ENCODE measurements at regions not wholly inside any gene's neighbourhood (a gene's known extent, or its start where the extent isn't known, plus 50 kb on each side); places are given as distances from the start of the nearest gene placed in this dataset.

DNA sequence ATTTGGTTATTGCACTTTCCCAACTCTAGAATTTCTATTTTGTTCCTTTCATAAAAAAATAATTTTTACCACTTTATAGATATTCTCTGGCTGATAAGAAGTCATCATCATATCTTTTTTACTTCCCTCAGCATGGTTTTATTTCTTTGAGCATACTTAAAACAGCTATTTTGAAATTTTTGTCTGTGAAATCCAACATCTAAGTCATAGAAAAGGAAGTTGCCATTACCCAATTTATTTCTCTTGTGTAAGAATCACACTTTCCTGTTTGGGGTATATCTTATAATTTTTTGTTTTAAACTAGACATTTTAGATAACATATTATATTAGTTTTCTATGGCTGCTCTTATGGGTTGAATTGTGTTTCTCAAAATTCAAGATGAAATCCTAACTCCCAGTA is 400.2 kb upstream of the OR4E1 start:
- no peak for ATAC-seq
- TF ChIP-seq OSR1 (CRISPR knock-in tag; IDR thresholded peaks at IDR 0.05), result no peak
- TF ChIP-seq, protein P1, sequence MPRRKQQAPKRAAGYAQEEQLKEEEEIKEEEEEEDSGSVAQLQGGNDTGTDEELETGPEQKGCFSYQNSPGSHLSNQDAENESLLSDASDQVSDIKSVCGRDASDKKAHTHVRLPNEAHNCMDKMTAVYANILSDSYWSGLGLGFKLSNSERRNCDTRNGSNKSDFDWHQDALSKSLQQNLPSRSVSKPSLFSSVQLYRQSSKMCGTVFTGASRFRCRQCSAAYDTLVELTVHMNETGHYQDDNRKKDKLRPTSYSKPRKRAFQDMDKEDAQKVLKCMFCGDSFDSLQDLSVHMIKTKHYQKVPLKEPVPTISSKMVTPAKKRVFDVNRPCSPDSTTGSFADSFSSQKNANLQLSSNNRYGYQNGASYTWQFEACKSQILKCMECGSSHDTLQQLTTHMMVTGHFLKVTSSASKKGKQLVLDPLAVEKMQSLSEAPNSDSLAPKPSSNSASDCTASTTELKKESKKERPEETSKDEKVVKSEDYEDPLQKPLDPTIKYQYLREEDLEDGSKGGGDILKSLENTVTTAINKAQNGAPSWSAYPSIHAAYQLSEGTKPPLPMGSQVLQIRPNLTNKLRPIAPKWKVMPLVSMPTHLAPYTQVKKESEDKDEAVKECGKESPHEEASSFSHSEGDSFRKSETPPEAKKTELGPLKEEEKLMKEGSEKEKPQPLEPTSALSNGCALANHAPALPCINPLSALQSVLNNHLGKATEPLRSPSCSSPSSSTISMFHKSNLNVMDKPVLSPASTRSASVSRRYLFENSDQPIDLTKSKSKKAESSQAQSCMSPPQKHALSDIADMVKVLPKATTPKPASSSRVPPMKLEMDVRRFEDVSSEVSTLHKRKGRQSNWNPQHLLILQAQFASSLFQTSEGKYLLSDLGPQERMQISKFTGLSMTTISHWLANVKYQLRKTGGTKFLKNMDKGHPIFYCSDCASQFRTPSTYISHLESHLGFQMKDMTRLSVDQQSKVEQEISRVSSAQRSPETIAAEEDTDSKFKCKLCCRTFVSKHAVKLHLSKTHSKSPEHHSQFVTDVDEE (CRISPR knock-in tag; IDR thresholded peaks at IDR 0.05), result no peak
- TF ChIP-seq ZNF70 (CRISPR knock-in tag; IDR thresholded peaks at IDR 0.05), result no peak
- no peak for TF ChIP-seq ZFP3 (CRISPR knock-in tag; IDR thresholded peaks at IDR 0.05)
- TF ChIP-seq PPARA (CRISPR knock-in tag; IDR thresholded peaks at IDR 0.05; ENCODE audit: borderline replicate concordance), result no peak
- TF ChIP-seq, protein P2, sequence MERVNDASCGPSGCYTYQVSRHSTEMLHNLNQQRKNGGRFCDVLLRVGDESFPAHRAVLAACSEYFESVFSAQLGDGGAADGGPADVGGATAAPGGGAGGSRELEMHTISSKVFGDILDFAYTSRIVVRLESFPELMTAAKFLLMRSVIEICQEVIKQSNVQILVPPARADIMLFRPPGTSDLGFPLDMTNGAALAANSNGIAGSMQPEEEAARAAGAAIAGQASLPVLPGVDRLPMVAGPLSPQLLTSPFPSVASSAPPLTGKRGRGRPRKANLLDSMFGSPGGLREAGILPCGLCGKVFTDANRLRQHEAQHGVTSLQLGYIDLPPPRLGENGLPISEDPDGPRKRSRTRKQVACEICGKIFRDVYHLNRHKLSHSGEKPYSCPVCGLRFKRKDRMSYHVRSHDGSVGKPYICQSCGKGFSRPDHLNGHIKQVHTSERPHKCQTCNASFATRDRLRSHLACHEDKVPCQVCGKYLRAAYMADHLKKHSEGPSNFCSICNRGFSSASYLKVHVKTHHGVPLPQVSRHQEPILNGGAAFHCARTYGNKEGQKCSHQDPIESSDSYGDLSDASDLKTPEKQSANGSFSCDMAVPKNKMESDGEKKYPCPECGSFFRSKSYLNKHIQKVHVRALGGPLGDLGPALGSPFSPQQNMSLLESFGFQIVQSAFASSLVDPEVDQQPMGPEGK (CRISPR knock-in tag; IDR thresholded peaks at IDR 0.05; ENCODE audit: borderline replicate concordance), result no peak
- no peak for TF ChIP-seq ESRRG (CRISPR knock-in tag; IDR thresholded peaks at IDR 0.05)
- TF ChIP-seq, protein P3, sequence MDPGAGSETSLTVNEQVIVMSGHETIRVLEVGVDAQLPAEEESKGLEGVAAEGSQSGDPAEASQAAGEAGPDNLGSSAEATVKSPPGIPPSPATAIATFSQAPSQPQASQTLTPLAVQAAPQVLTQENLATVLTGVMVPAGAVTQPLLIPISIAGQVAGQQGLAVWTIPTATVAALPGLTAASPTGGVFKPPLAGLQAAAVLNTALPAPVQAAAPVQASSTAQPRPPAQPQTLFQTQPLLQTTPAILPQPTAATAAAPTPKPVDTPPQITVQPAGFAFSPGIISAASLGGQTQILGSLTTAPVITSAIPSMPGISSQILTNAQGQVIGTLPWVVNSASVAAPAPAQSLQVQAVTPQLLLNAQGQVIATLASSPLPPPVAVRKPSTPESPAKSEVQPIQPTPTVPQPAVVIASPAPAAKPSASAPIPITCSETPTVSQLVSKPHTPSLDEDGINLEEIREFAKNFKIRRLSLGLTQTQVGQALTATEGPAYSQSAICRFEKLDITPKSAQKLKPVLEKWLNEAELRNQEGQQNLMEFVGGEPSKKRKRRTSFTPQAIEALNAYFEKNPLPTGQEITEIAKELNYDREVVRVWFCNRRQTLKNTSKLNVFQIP (CRISPR knock-in tag; IDR thresholded peaks at IDR 0.05; ENCODE audit: borderline replicate concordance, low read depth), result no peak
- TF ChIP-seq, protein P4, sequence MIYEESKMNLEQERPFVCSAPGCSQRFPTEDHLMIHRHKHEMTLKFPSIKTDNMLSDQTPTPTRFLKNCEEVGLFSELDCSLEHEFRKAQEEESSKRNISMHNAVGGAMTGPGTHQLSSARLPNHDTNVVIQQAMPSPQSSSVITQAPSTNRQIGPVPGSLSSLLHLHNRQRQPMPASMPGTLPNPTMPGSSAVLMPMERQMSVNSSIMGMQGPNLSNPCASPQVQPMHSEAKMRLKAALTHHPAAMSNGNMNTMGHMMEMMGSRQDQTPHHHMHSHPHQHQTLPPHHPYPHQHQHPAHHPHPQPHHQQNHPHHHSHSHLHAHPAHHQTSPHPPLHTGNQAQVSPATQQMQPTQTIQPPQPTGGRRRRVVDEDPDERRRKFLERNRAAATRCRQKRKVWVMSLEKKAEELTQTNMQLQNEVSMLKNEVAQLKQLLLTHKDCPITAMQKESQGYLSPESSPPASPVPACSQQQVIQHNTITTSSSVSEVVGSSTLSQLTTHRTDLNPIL (CRISPR knock-in tag; IDR thresholded peaks at IDR 0.05; ENCODE audit: low read depth), result no peak
- no peak for TF ChIP-seq SNAI2 (CRISPR knock-in tag; IDR thresholded peaks at IDR 0.05)
- TF ChIP-seq ISL1 (CRISPR knock-in tag; IDR thresholded peaks at IDR 0.05), result no peak
- no peak for TF ChIP-seq CSDC2 (CRISPR knock-in tag; IDR thresholded peaks at IDR 0.05)
- no peak for TF ChIP-seq GLIS3 (CRISPR knock-in tag; IDR thresholded peaks at IDR 0.05)

DNA sequence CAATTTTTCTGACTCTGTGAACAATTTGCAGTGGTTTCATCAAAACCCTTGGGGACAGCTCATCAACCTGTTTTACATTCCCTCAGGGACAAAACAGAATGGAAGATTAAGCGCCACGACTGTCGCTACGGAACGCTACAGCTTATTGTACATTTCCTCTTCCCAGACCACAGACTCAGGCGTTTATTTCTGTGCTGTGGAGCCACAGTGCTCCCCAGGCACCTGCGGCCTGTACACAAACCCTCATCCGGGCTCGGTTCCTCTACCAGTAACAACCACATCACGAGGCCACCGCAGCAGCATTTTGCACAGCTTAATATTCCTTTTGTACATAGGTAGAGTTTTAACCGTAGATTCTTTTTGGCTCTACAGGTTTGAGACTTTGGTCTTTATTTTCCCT is 397.4 kb upstream of the OR4E1 start:
- TF ChIP-seq ESRRG (CRISPR knock-in tag; IDR thresholded peaks at IDR 0.05), result no peak
- TF ChIP-seq, protein P2 (CRISPR knock-in tag; IDR thresholded peaks at IDR 0.05; ENCODE audit: borderline replicate concordance), result no peak
- TF ChIP-seq ZFP3 (CRISPR knock-in tag; IDR thresholded peaks at IDR 0.05), result no peak
- no peak for TF ChIP-seq OSR1 (CRISPR knock-in tag; IDR thresholded peaks at IDR 0.05)
- TF ChIP-seq TCF4 (CRISPR knock-in tag; IDR thresholded peaks at IDR 0.05; ENCODE audit: borderline replicate concordance), result no peak
- no peak for TF ChIP-seq ISL1 (CRISPR knock-in tag; IDR thresholded peaks at IDR 0.05)
- no peak for TF ChIP-seq ZNF565 (CRISPR knock-in tag; conservative IDR thresholded peaks at IDR 0.05; ENCODE audit: low read depth)
- no peak for TF ChIP-seq TOX (CRISPR knock-in tag; IDR thresholded peaks at IDR 0.05; ENCODE audit: borderline replicate concordance)
- TF ChIP-seq CSDC2 (CRISPR knock-in tag; IDR thresholded peaks at IDR 0.05), result no peak
- TF ChIP-seq RARB (CRISPR knock-in tag; IDR thresholded peaks at IDR 0.05), result no peak
- TF ChIP-seq GLIS3 (CRISPR knock-in tag; IDR thresholded peaks at IDR 0.05), result no peak
- TF ChIP-seq PPARA (CRISPR knock-in tag; IDR thresholded peaks at IDR 0.05; ENCODE audit: borderline replicate concordance), result no peak
- TF ChIP-seq ZNF70 (CRISPR knock-in tag; IDR thresholded peaks at IDR 0.05), result no peak
- no peak for TF ChIP-seq BACH2 (CRISPR knock-in tag; IDR thresholded peaks at IDR 0.05; ENCODE audit: borderline replicate concordance)
- TF ChIP-seq, protein P5, sequence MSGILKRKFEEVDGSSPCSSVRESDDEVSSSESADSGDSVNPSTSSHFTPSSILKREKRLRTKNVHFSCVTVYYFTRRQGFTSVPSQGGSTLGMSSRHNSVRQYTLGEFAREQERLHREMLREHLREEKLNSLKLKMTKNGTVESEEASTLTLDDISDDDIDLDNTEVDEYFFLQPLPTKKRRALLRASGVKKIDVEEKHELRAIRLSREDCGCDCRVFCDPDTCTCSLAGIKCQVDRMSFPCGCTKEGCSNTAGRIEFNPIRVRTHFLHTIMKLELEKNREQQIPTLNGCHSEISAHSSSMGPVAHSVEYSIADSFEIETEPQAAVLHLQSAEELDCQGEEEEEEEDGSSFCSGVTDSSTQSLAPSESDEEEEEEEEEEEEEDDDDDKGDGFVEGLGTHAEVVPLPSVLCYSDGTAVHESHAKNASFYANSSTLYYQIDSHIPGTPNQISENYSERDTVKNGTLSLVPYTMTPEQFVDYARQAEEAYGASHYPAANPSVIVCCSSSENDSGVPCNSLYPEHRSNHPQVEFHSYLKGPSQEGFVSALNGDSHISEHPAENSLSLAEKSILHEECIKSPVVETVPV (CRISPR knock-in tag; IDR thresholded peaks at IDR 0.05), result no peak
- TF ChIP-seq ZFP30 (CRISPR knock-in tag; IDR thresholded peaks at IDR 0.05), result no peak
- no peak for ATAC-seq
